HG02571 (cell line): ENCODE measurements at regions not wholly inside any gene's neighbourhood (a gene's known extent, or its start where the extent isn't known, plus 50 kb on each side); places are given as distances from the start of the nearest gene placed in this dataset.

Experiments used
- ATAC-seq: cut with Tn5 transposase; IDR thresholded peaks from one replicate; pipeline ENCODE4 v1.9.1; 2021; ENCODE audit warnings: mild to moderate bottlenecking, moderate library complexity; ENCODE audit not compliant: unreplicated experiment

DNA sequence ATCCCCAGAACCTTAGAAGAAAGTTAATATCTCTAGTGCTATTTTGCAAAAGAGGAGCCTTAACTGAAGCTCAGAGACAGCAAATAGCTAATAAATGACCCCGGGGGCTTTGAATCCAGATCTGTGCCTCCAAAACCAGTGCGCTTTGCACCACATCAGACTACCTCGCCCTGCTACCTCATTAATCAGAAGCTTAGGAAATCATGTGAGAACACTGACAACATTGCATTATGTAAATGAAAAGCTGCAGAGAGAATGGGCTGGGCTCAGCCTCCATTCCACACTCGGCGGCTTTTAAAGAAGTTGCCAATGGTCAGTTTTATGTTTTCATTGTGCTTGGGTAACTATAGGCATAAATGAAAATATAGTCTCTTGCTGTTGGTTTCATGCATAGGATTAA, 54.0 kb upstream of the STMND1 start:
- no peak for ATAC-seq

DNA sequence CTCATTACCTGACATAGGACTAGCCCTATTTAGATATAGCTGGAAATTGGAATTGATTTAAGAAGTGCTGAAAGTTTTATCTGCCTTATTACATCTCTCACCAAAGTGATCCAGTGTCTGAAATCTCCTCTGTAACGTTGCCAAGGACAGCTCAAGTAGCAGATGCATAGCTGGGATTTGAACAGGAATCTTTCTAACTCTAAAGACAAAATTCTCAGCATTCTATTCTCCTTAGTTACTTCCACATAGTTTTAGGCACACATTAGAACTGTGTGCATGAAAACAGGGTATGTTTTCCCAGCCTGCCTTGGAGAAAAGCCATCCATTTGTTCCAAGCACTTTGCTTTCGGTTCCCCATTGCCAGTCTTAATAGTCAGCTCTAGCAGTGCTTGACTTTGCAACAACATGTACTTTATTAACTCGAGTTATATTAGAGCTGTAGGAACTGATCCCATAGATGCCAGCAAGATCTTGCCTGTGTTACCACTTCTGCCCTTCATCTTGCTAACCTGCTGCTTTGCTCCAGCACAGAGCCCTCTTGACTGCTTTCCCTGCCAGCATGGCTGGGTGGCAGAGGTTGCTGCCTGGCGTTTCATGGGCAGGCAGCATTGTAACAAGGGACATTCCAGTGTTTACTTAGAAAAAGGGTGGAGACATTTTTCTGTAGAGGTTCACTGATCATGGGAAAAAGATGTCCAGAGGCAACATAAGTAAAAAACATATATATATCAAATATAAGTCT, 56.1 kb upstream of the STMND1 start:
- no peak for ATAC-seq

DNA sequence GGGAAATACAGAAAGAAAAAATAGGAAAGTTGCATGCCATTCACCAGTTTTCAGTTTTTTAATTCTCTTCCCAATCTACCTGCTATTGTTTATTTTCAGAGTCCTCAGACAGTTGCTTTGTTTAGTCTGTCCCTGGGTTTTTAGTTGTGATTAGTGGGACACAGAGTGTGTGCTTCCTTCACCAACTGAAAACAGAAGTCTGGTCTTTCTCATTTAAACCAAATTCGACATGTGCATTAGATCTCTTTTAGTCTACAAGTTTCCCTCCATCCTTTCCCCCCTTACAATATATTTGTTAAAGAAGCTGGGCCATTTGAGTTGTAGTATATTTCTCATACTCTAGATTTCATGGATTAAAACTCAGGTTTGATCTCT, 58.7 kb upstream of the STMND1 start:
- no peak for ATAC-seq

DNA sequence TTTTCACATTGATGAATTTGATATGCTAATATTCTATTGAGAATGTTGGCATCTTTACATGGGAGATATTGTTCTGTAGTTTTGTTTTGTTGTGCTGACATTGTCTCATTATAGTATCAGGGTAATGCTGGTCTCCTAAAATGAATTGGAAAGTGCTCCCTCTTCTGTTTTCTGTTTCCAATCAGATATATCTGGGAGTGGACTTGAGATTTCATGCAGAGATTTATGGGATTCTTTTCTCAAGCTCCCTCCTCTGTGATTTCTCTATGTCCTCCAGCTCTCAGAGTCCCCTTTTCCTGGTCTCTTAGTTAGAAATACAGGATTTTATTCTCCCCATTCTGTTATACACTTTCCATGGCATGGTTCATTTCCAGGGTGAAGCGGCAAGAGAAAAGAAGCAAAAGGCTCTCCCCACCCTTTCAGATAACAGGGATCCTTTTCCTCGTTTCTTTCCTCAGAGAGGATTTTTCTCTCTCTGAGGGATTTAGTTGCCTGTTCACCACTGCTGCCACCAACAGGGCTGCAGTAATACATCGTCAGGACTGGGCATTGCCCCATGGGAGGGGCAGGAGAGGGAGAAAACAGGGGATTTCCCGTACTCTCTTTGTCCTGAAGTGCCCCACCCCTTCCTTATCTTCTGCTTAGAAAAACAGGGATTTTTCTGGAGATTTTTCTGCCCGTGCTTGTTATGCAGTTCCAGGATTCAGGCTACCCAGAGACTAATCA, 59.3 kb upstream of the STMND1 start:
- ATAC-seq, result no peak

DNA sequence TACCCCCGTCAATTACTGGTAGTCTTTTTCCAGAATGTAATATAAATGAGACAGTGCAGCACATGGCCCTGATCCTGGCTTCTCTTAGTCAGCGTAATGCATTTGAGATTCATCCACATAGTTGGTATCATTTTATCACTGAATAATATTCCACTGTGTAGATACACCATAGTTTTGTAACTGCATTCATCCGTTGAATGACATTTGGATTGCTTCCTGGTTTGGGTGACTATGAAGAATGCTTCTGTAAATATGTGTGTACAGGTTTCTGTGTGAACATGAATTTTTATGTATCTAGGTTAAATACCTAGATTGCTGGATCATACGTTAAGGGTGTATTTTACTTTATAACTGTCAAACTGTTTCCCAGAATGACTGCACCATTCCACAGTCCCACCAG, 62.6 kb upstream of the STMND1 start:
- ATAC-seq, result no peak

DNA sequence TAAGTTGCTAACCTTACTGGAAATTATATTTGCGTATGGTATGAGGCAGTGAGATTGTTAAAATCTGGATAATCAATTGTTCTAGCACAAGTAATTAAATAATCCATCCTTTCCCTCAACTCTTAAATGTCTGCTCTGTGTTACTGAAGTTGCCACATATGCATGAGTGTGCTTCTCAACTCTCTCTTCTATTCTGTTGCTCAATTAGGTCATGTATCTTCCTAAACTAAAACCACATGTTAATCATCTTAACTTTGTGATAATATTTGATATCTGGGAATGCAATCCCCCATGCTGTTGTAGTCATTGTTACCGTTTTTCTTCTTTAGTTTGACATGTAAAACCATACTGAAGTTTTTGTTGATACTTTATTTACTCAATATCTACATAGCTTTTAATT, 63.5 kb upstream of the STMND1 start:
- ATAC-seq, result no peak

DNA sequence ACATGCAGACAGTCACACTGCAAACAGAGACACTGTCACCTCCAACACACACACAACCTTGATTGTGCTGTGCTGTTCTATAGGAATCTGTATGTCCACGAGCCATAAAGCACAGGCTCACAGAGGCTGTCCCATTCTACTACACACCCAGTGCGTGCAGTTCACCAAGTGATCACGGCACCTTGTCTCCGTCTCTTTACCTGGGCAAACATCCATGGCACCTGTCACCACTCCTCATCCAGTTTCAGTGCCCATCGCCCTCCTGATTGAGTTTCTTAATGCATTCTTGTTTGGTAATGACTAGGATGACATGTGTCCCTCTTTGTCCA, 65.8 kb upstream of the STMND1 start:
- ATAC-seq, result no peak

DNA sequence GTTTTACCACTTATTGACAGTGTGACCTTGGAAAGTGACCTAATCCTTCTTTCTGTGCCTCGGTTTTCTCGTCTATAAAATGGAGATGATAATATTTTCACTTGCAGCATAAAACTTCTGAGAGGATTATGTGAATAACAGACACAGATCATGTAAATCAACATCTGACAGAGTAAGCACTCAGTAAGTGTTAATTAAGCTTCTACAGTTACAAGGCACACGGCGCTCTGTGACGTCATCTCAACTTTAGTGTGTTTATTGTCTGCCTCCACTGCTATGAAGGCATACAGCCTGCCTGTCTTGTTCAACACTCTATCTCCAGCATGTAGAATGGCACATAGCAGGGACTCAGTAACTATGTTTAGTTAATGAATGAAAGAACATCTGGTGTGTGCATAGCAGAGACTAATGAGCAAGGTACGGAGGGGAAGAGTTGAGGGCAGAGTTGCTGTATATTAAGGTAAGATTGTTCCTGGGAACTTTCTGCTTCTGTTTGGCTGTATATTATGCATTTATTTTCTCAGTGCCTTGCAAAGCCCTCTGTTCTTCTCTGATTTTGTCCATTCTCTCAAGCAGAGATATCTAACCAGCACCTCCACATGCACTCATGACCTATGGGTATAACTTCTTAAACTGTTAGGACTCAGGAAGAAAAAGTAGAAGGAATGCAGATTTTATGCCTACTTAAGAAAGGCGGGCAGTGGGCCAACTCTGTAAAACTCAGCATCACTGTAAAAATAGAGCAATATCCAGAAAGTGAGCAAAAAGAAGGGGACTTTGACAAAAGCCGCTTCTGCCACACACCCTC, 66.4 kb upstream of the STMND1 start:
- no peak for ATAC-seq

DNA sequence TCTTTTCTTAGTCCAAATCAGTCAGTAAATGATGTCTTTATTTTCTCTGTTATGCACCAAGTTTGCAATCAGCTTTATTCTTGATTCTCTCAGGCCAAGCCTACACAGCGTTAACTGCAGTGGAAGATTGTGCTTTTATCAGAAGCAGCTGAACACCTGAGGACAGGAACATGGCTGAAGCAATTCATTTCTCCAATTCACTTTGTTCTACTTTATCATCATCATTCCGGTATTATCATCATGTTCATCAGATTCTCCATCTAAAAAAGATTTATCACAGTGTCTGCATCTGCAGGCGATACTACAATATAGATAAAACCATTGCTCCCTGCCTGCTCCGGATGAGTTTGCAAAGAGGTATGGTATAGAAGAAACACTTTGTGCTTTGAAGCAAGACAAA, 68.1 kb upstream of the STMND1 start:
- no peak for ATAC-seq

DNA sequence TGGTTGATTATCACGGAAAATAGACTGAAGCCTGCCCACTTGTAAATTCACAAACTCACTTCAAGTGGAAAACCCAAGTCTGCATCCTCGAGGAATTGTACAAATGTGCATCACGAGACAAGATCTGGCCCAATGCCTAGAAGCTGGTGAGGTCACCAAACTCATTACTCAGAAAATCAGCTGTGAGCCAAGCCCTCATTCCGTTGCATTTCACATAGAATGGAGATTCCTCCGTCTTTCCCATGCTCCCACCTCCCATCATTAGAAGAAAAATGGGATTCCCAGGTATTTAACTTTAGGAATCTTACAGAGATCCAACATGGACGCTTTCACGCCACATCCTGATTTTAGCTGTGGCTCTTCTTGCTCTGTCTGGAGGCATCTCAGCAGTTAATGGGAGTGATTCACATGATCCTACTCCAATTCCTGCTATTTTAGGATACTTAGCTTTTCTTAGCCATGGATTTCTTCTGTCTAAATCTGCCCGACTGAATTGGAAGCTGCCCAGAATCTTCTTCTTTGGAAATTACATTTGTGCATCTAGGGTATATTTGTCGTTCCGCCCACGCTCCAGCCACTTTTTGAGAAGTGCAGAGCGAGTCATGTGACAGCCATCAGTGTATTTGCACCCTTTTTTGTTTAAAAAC, 68.7 kb upstream of the STMND1 start:
- no peak for ATAC-seq

DNA sequence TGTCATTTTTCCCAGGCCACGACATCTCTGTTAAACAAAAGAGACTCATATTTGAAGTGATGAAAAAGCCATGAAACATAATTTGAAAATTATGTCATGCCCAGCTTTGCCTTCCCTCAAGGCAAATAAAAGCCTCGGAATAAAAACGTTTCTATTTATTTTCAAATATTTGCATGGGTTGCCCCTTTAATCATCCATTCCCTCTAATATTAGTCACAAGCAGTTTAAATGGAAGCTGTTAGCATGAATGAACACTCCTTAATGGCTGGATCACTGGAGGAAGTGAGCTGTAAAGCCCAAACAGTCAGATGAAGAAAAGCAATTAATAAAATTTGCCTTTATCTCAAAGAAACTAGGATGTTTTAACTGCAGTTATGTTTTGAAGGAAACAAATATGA, 69.3 kb upstream of the STMND1 start:
- ATAC-seq, result no peak

DNA sequence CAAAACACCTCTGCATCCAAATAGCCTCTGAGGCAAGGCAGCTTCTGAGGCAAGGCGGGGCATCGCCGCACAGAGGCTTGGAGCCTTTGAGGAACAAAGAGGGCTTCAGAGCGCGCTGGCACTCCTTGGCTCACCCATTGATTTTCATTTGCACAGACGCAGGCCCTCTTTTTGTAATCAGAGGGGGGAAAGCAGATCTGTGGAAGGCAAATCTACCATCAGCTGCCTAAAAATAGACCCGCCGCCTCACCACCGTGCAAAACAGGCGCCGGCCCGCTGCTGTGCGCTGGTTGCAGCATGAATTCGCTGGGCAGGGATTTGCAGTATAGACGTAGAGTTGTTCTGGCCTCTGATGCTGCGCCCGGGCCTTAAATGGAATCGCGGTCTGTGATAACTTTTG, 69.9 kb upstream of the STMND1 start:
- no peak for ATAC-seq

DNA sequence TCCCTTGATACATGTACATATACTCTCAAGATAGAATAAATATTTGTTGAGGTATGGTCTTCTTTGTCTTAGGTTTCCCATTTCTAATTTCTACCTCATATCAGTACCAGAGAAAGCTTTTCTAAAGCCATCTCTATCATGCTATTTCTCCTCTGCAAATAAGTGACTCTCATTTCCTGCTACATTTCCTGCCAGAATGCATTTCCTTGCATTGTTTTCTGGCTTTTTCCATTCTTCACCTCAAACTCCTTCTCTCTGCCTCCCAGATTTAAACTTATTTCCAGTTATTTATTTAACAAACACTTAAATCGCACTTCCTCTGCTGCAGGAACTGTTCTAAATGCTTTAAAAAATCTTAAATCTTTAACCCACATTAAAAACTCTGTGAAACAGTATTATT, 74.4 kb upstream of the STMND1 start:
- no peak for ATAC-seq

DNA sequence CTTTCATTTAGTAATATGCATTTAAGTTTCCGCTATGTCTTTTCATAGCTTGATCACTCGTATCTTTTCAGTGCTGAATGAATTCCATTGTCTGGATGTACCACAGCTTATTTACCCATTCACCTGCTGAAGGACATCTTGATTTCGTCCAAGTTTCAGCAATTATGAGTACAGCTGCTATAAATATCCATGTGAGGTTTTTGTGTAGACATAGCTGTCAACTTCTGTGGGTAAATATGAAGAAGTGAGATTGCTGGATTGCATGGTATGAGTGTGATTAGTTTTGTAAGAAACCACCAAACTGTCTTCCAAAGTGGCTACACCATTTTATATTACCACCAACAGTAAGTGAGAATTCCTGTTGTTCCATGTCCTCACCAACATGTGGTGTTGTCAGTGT, 79.2 kb upstream of the STMND1 start:
- no peak for ATAC-seq

DNA sequence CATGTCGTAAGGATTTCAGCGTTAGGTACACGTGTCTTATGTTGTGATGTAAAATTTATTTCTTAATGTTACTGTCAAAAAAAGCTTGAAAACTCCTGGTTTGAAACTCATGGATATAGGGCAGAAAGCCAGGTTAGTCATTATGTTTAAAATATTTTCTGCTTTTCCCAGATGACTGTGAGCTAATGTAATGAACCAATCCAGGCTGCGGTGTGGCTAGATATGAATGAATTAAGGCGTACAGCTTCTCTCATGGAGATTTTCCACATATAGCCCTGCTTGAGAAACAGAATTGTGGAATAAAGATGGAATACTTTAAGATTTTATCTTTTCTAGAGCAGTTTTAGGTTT, 80.3 kb upstream of the STMND1 start:
- no peak for ATAC-seq

DNA sequence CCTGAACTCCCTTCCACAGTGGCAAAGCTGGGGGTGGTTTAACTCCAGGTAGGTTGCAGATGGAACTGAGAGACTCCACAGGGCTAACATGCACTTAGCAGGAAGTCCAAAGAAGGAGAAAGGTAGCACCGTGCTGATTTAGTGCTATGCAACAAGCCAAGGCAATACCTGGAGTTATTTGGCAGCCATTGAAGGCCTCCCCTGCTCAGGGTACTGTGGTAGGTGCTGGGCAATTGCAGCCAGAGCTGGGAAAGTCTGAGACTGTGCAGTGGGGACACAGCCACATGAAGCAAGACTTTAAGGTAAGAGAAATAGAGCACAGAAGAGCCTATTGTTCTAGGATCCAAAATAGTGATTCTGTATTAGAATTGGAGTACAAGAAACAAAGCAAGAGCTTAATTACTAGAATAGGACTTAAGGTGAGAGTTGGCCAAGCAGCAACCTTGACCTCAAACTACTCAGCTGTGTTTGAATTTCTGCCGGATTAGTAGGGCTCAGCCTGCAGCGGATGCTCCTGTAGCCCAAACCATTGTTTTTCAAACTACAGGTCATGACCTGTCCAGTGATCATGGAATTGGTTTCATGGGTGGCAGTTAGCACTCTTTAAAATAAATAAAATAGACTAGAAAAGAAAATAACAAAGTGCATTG, 80.8 kb upstream of the STMND1 start:
- no peak for ATAC-seq

DNA sequence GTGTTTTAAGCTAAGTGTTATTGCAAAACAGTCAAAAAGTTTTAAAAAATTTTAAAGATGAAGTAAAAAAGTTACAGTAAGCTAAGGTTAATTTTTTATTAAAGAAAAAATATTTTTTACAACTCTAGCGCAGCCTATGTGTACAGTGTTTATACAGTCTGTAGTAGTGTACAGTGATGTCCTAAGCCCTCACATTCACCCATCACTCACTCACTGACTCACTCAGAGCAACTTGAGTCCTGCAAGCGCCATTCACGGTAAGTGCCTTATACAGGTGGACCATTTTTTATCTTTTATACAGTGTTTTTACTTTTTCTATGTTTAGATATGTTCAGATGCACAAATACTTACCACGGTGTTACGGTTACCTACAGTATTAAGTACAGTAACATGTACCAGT, 83.4 kb upstream of the STMND1 start:
- ATAC-seq, result no peak

DNA sequence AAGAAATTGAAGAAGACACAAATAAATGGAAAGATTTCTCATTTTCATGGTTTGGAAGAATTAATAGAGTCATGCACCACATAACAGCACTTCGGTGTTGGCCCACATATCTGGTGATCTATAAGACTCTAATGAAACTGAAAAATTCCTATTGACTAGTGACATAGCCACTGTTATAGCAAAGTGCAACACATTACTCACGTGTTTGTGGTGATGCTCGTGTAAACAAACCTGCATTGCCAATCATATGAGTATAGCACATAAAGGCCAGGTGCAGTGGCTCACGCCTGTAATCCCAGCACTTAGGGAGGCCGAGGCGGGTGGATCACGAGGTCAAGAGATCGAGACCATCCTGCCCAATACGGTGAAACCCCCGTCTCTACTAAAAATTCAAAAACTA, 84.4 kb upstream of the STMND1 start:
- ATAC-seq, result no peak

DNA sequence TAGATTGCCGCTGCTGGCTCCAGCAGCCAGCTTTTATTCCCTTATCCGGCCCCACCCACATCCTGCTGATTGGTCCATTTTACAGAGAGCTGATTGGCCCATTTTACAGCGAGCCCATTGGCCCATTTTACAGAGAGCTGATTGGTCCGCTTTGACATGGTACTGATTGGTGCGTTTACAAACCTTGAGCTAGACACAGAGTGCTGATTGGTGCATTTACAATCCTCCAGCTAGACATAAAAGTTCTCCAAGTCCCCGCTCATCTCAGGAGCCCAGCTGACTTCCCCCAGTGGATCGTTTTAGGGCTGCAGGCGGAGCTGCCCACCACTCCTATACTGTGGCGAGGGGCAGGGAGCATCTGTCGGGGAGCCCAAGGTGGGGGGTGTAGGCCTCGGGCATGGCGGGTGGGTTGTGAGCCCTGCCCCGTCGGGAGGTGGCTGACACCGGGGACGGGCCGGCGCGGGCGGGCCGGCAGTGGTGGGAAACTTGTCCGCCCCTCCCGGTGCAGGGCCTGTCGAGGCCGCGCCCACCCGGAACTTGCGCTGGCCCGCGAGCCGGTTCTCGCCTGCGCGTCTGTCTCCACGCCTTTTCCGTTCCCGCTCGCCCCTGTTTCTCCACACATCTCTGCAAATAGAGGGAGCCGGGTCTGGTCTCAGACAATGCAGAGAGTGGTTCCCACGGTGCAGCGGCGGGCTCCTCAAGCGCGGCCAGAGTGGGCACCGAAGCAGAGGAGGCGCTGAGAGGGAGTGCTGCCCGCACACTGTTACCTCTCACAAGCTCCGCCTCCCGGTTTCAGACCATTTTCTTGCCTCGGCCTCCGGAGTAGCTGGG, 86.1 kb upstream of the STMND1 start:
- ATAC-seq, result no peak

DNA sequence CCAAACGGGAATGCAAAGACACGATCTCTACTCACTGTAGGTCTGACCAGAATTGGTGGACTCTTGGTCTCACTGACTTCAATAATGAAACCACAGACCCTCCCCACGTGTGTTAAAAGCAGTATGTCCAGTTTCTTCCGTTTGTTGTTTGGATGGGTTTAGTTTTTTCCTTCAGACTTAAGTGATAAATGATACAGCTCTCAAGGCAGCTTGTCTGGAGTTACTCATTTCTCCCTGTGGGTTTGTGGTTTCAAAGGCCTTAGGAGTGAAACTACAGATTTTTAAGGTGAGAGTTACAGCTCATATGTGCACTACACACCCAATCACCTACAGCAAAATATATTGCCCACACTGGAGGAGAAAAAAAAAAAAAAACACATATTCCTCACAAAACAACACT, 86.7 kb upstream of the STMND1 start:
- ATAC-seq, result peak; percentile 87
